ENCODE measurements at regions not wholly inside any gene's neighbourhood (a gene's known extent, or its start where the extent isn't known, plus 50 kb on each side); places are given as distances from the start of the nearest gene placed in this dataset.
A peak's percentile ranks its signal among the peaks of the same experiment; 100 is the strongest.
"Not testable (repeated sequence)": the region's sequence is repeated elsewhere in the genome, so short reads cannot be mapped to it uniquely, and the experiment has no call there.

DNA sequence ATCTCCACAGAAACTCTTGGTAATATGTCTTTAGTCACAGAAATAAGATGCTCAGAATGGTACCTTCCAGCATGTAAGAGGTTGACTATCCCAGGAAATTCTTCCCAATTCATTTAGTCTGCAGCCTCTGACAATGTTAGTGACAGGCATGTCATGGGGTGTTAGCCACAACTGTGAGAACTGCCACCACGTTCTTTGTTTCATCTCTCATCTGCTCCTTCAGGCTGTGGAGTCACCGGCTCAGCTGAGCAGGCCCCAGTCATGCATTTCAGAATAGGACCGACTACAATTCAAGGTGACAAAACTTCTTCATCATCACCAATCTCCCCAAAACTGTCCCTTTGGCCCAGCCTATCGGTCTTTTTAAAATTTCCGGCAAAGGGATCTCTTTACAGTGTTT is 167.5 kb downstream of the AKAIN1 start:
- no peak for TF ChIP-seq CTCF (IDR thresholded peaks at IDR 0.05; ENCODE audit: insufficient read depth, low read depth, low read length, missing control alignments)
- no peak overlapping the region for H3K4me3 ChIP-seq (ENCODE audit: low read depth, low read length)
- DNase-seq (ENCODE audit: low read depth): no peak

GRCh38 chr18:5024741-5025140 is 172.3 kb downstream of the AKAIN1 start:
- H3K4me3 ChIP-seq (ENCODE audit: low read depth, low read length): no peak overlapping the region
- DNase-seq (ENCODE audit: low read depth): no peak
- TF ChIP-seq CTCF (IDR thresholded peaks at IDR 0.05; ENCODE audit: insufficient read depth, low read depth, low read length, missing control alignments): no peak

DNA sequence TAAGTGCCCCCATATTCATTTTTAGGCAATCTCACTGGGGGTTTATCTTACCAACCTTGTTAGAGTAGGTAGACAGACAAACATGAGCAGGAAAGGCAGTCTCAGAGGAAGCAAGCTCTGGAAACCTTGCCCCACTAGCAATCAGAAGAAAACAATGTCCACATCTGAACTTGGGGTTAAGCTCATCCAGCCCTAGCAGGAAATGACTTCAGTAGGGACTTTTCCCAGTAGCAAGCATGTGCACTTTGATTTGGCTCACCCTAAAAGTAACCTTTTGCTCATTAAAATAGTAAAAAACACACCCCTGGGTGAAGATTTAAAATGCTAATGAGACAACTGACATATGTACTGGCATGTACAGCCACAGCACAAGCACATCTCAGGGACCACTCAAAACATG is 175.5 kb downstream of the AKAIN1 start:
- no peak for TF ChIP-seq CTCF (IDR thresholded peaks at IDR 0.05; ENCODE audit: insufficient read depth, low read depth, low read length, missing control alignments)
- no peak overlapping the region for H3K4me3 ChIP-seq (ENCODE audit: low read depth, low read length)
- DNase-seq (ENCODE audit: low read depth): peak; percentile 8

DNA sequence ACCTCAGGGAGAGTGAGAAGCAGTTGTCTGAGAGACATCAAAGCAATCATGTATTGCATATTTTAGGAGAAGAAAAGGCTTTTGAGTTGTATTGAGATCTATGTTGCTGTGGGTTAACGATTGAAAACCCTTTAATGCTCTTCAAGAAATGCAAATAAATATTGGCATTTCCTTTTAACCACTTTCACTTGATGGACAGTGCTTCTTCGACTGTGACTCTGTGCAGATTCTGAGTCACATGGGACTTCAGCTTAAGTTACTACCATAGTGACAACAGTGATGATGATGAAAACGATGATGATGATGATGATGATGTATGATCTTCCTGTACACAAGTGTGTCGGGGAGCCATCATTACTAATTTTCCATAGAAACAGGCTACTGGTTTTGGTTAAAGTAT is 181.8 kb downstream of the AKAIN1 start:
- no peak overlapping the region for H3K4me3 ChIP-seq (ENCODE audit: low read depth, low read length)
- no peak for TF ChIP-seq CTCF (IDR thresholded peaks at IDR 0.05; ENCODE audit: insufficient read depth, low read depth, low read length, missing control alignments)
- peak; percentile 31 for DNase-seq (ENCODE audit: low read depth)

GRCh38 chr18:5004031-5004820 is 192.8 kb downstream of the AKAIN1 start:
- DNase-seq (ENCODE audit: low read depth); H3K4me3 ChIP-seq (ENCODE audit: low read depth, low read length): not testable (repeated sequence)

- no peak for TF ChIP-seq CTCF (IDR thresholded peaks at IDR 0.05; ENCODE audit: insufficient read depth, low read depth, low read length, missing control alignments)
- no peak for DNase-seq (ENCODE audit: low read depth)
- no peak overlapping the region for H3K4me3 ChIP-seq (ENCODE audit: low read depth, low read length)
Measured at GRCh38 chr18:4994710-4995109, 202.3 kb downstream of the AKAIN1 start.

- DNase-seq (ENCODE audit: low read depth): no peak
- no peak for TF ChIP-seq CTCF (IDR thresholded peaks at IDR 0.05; ENCODE audit: insufficient read depth, low read depth, low read length, missing control alignments)
- no peak overlapping the region for H3K4me3 ChIP-seq (ENCODE audit: low read depth, low read length)
Measured at GRCh38 chr18:4987452-4988405, 209.3 kb downstream of the AKAIN1 start.
